Posterior cingulate gyrus (tissue), 11 donors: ENCODE measurements at regions not wholly inside any gene's neighbourhood (a gene's known extent, or its start where the extent isn't known, plus 50 kb on each side); places are given as distances from the start of the nearest gene placed in this dataset.
A peak's percentile ranks its signal among the peaks of the same experiment; 100 is the strongest.
"Not testable (repeated sequence)": the region's sequence is repeated elsewhere in the genome, so short reads cannot be mapped to it uniquely, and the experiment has no call there.

Source experiments
- DNase-seq, 10 donors: peaks; one replicate each; pipeline versions ENCODE4 v3.0.0 to v3.0.0-alpha.2; 2020 to 2021; ENCODE audit warnings: mixed read lengths in 3 of 10
- intact Hi-C: fragments of 100-400 bp; cut with DNase I; formaldehyde crosslinking; loops from one replicate; pipeline ENCODE4 v1.15.1; 2023

- DNase-seq = peak in 1 of 10 donors; percentile 37
- intact Hi-C loops = no loop called here
Observed at GRCh38 chr3:177837951-177838655, 640.8 kb upstream of the TBL1XR1 start.

GRCh38 chr3:177838766-177839350 is 641.6 kb upstream of the TBL1XR1 start:
- intact Hi-C loops = no loop called here
- DNase-seq = no peak

GRCh38 chr3:177842302-177842701 is 645.0 kb upstream of the TBL1XR1 start:
- no peak for DNase-seq
- intact Hi-C loops = no loop called here

GRCh38 chr3:177842743-177843734 is 645.8 kb upstream of the TBL1XR1 start:
- intact Hi-C loops = no loop called here
- DNase-seq = no peak

GRCh38 chr3:177852001-177852807 is 654.9 kb upstream of the TBL1XR1 start:
- intact Hi-C loops = no loop called here
- DNase-seq = no peak

- intact Hi-C loops = no loop called here
- no peak for DNase-seq
Observed at GRCh38 chr3:177855021-177855420, 657.7 kb upstream of the TBL1XR1 start.

- DNase-seq = peak in 2 of 10 donors; percentile 42 to 66
- intact Hi-C loops = no loop called here
Observed at GRCh38 chr3:177860184-177860583, 662.9 kb upstream of the TBL1XR1 start.

GRCh38 chr3:177862962-177863491 is 665.7 kb upstream of the TBL1XR1 start:
- intact Hi-C loops = no loop called here
- no peak for DNase-seq

- intact Hi-C loops, DNase-seq: not testable (repeated sequence)
Observed at GRCh38 chr3:177871267-177871666, 665.0 kb upstream of the KCNMB2 start.

GRCh38 chr3:177878192-177878591 is 658.0 kb upstream of the KCNMB2 start:
- DNase-seq = no peak
- intact Hi-C loops = no loop called here

- intact Hi-C loops = no loop called here
- DNase-seq = no peak
Observed at GRCh38 chr3:177878957-177879356, 657.3 kb upstream of the KCNMB2 start.

GRCh38 chr3:177881351-177881750 is 654.9 kb upstream of the KCNMB2 start:
- intact Hi-C loops = no loop called here
- no peak for DNase-seq

- no peak for DNase-seq
- intact Hi-C loops = no loop called here
Observed at GRCh38 chr3:177882124-177882648, 654.0 kb upstream of the KCNMB2 start.

- no peak for DNase-seq
- intact Hi-C loops = no loop called here
Observed at GRCh38 chr3:177883091-177883490, 653.1 kb upstream of the KCNMB2 start.

- DNase-seq = no peak
- intact Hi-C loops = no loop called here
Observed at GRCh38 chr3:177883957-177884356, 652.3 kb upstream of the KCNMB2 start.

GRCh38 chr3:177885063-177885462 is 651.2 kb upstream of the KCNMB2 start:
- DNase-seq = no peak

GRCh38 chr3:177886501-177886900 is 649.7 kb upstream of the KCNMB2 start:
- DNase-seq = no peak

More at GRCh38 chr3:177885063-177885462, 651.2 kb upstream of the KCNMB2 start:
- intact Hi-C loops = no loop called here

GRCh38 chr3:177887475-177887874 is 648.8 kb upstream of the KCNMB2 start:
- intact Hi-C loops = no loop called here

More at GRCh38 chr3:177886501-177886900, 649.7 kb upstream of the KCNMB2 start:
- intact Hi-C loops = no loop called here

GRCh38 chr3:177889161-177889560 is 647.1 kb upstream of the KCNMB2 start:
- no peak for DNase-seq
- intact Hi-C loops = no loop called here

More at GRCh38 chr3:177887475-177887874, 648.8 kb upstream of the KCNMB2 start:
- no peak for DNase-seq
